ENCODE measurements at regions not wholly inside any gene's neighbourhood (a gene's known extent, or its start where the extent isn't known, plus 50 kb on each side); places are given as distances from the start of the nearest gene placed in this dataset.

DNA sequence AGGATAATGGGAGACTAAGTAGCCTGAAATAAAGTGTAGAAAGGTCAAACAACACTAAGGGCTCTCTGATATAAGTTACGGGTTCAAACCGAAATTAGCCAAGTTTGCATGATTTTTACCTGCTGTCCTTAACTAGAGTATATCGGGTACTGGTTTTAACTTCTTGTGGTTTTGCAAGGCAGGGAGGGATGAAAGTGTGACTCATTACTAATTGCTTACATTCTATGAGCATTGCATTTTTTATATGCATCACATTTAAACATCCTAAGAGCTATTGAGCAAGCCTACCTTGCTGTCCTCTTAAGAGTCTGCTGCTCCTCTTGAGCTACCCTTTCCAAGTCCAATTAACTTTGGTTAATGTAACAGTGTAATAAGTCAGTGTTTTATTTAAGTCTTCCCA lies 415.4 kb downstream of the SLITRK5 start:
- TF ChIP-seq CTCF (IDR thresholded peaks at IDR 0.05; ENCODE audit: low read depth, low read length, poor library complexity, severe bottlenecking) (no peak), EZH2phosphoT487 (IDR thresholded peaks at IDR 0.05; ENCODE audit: borderline replicate concordance, low read length) (no peak)
